ENCODE measurements at regions not wholly inside any gene's neighbourhood (a gene's known extent, or its start where the extent isn't known, plus 50 kb on each side); places are given as distances from the start of the nearest gene placed in this dataset.

GRCh38 chr12:70149665-70150064, 93.6 kb upstream of the CNOT2 start:
- no peak for DNase-seq (ENCODE audit: low spot score)
- H3K27ac ChIP-seq: no peak overlapping the region
- H3K4me3 ChIP-seq: no peak overlapping the region
- TF ChIP-seq CTCF (IDR thresholded peaks at IDR 0.05): no peak

GRCh38 chr12:70150230-70150629, 93.0 kb upstream of the CNOT2 start:
- TF ChIP-seq CTCF (IDR thresholded peaks at IDR 0.05): no peak
- no peak overlapping the region for H3K4me3 ChIP-seq
- no peak for DNase-seq (ENCODE audit: low spot score)
- no peak overlapping the region for H3K27ac ChIP-seq

GRCh38 chr12:70151993-70152392, 91.2 kb upstream of the CNOT2 start:
- Histone ChIP-seq H3K27ac (no peak overlapping the region), H3K4me3 (no peak overlapping the region)
- no peak for TF ChIP-seq CTCF (IDR thresholded peaks at IDR 0.05)
- DNase-seq (ENCODE audit: low spot score): no peak

- no peak overlapping the region for H3K4me3 ChIP-seq
- TF ChIP-seq CTCF (IDR thresholded peaks at IDR 0.05): no peak
- no peak for DNase-seq (ENCODE audit: low spot score)
- H3K27ac ChIP-seq: no peak overlapping the region
Observed at GRCh38 chr12:70154087-70154638, 89.1 kb upstream of the CNOT2 start.

- no peak overlapping the region for H3K4me3 ChIP-seq
- H3K27ac ChIP-seq: no peak overlapping the region
- DNase-seq (ENCODE audit: low spot score): no peak
- TF ChIP-seq CTCF (IDR thresholded peaks at IDR 0.05): no peak
Observed at GRCh38 chr12:70154960-70155589, 88.2 kb upstream of the CNOT2 start.

GRCh38 chr12:70157099-70157498, 86.1 kb upstream of the CNOT2 start:
- Histone ChIP-seq H3K4me3 (no peak overlapping the region), H3K27ac (no peak overlapping the region)
- no peak for DNase-seq (ENCODE audit: low spot score)
- TF ChIP-seq CTCF (IDR thresholded peaks at IDR 0.05): no peak

GRCh38 chr12:70165450-70165849, 77.8 kb upstream of the CNOT2 start:
- DNase-seq (ENCODE audit: low spot score): no peak
- Histone ChIP-seq H3K27ac (no peak overlapping the region), H3K4me3 (no peak overlapping the region)
- TF ChIP-seq CTCF (IDR thresholded peaks at IDR 0.05): no peak
